ENCODE measurements at regions not wholly inside any gene's neighbourhood (a gene's known extent, or its start where the extent isn't known, plus 50 kb on each side); places are given as distances from the start of the nearest gene placed in this dataset.
A peak's percentile ranks its signal among the peaks of the same experiment; 100 is the strongest.

DNA sequence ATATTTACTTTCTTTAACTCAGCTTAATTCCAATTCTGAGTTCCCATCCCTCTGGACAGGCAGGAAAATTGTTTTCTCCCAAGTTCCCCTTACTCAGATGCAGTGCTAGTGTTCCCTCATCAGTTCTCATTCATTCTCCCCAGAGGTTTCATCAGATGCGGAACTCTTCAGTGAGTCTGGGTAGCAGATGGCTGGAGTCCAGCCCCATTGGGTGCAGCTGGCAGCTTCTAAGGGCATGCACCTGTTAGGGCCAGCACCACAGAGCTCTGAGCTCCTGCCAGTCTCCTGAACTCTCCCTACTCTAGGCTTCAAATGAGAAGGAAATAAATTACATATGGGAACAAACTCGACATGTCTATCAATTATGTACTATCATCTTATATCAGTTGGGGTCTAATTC is 76.6 kb downstream of the SOD2 start:
- H3K4me3 ChIP-seq (replicated peaks; ENCODE audit: low read depth, low read length): no peak overlapping the region
- TF ChIP-seq, protein P1, sequence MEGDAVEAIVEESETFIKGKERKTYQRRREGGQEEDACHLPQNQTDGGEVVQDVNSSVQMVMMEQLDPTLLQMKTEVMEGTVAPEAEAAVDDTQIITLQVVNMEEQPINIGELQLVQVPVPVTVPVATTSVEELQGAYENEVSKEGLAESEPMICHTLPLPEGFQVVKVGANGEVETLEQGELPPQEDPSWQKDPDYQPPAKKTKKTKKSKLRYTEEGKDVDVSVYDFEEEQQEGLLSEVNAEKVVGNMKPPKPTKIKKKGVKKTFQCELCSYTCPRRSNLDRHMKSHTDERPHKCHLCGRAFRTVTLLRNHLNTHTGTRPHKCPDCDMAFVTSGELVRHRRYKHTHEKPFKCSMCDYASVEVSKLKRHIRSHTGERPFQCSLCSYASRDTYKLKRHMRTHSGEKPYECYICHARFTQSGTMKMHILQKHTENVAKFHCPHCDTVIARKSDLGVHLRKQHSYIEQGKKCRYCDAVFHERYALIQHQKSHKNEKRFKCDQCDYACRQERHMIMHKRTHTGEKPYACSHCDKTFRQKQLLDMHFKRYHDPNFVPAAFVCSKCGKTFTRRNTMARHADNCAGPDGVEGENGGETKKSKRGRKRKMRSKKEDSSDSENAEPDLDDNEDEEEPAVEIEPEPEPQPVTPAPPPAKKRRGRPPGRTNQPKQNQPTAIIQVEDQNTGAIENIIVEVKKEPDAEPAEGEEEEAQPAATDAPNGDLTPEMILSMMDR (IDR thresholded peaks at IDR 0.05; ENCODE audit: insufficient read depth, low read length, poor library complexity, severe bottlenecking): no peak
- H3K27me3 ChIP-seq (replicated peaks; ENCODE audit: control insufficient read depth, insufficient read depth, low read length): no peaks in the 10 kb centered on the region
- no peaks in the 10 kb centered on the region for H3K36me3 ChIP-seq (ENCODE audit: control insufficient read depth, insufficient read depth, low read length)
- DNase-seq (ENCODE audit: extremely low read depth, insufficient read length): no peak

DNA sequence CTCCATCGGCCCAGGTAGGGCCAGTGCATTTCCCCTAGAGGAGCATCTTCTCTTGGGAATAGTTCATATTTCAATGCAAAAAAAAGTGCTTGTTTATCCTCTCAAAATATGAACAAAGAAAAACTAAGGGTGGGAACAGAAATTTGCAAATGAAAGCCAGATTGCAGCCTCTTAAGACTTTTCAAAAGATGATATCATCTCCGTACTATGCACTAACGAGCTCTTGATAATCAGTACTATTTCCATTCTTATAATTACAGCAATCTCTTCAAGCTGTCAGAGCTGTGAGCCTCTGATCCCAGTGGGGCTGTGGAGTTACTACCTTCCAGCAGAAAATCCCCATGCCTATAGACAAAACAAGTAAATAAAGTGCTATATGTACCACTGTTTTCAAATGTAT is 77.1 kb downstream of the SOD2 start:
- no peak for DNase-seq (ENCODE audit: extremely low read depth, insufficient read length)
- TF ChIP-seq, protein P1 (IDR thresholded peaks at IDR 0.05; ENCODE audit: insufficient read depth, low read length, poor library complexity, severe bottlenecking): no peak
- Histone ChIP-seq H3K27me3 (replicated peaks; ENCODE audit: control insufficient read depth, insufficient read depth, low read length) (no peaks in the 10 kb centered on the region), H3K4me3 (replicated peaks; ENCODE audit: low read depth, low read length) (no peak overlapping the region), H3K36me3 (ENCODE audit: control insufficient read depth, insufficient read depth, low read length) (no peaks in the 10 kb centered on the region)

DNA sequence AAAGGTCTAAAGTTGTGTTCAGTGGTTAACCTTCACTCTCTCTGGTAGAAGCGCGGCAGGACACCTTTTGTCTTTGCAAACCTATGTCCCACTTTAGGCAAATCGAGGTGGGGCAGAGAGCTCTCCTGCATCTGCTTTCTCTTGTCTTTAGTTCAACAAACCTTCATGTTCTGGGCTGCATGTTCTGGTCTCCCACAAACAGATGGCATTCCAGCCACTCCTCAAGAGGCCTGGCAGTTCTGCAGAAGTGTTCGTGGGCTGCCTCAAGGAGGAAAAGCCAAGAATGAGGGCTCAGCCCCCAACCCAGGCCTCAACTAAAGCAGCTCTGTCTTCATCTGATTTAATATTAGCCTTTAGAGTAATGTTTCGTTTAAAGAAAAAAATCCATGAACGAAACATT is 82.2 kb downstream of the SOD2 start:
- TF ChIP-seq, protein P1 (IDR thresholded peaks at IDR 0.05; ENCODE audit: insufficient read depth, low read length, poor library complexity, severe bottlenecking): no peak
- no peaks in the 10 kb centered on the region for H3K36me3 ChIP-seq (ENCODE audit: control insufficient read depth, insufficient read depth, low read length)
- no peaks in the 10 kb centered on the region for H3K27me3 ChIP-seq (replicated peaks; ENCODE audit: control insufficient read depth, insufficient read depth, low read length)
- no peak for DNase-seq (ENCODE audit: extremely low read depth, insufficient read length)
- H3K4me3 ChIP-seq (replicated peaks; ENCODE audit: low read depth, low read length): no peak overlapping the region

DNA sequence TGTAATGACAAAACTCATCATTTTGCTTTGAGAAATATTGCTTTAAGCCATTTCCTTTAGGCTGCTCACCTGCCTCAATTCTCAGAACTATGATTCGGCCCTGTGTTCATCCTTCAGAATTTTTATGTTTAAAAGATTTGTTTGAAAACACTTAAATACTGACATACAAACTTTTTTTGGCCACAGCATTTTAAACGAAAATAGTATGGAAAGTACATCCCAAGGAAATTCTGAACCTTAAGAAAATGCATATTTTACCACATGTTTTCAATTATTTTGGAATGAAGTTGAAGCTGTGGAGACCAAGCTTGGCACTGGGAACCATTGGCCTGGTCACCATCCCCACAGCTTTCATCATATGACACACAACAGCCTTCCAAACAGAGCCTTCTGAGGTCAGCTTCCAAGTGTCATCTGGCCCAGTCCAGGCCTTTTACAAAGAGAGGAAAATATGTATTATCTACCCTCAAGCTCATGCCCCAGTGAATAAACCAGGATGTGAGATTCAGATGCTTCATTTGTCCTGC is 83.3 kb downstream of the SOD2 start:
- no peak overlapping the region for H3K4me3 ChIP-seq (replicated peaks; ENCODE audit: low read depth, low read length)
- TF ChIP-seq, protein P1 (IDR thresholded peaks at IDR 0.05; ENCODE audit: insufficient read depth, low read length, poor library complexity, severe bottlenecking): no peak
- no peaks in the 10 kb centered on the region; the same call in 1 of the 2 replicates for H3K27me3 ChIP-seq (replicated peaks; ENCODE audit: control insufficient read depth, insufficient read depth, low read length)
- no peaks in the 10 kb centered on the region for H3K36me3 ChIP-seq (ENCODE audit: control insufficient read depth, insufficient read depth, low read length)
- DNase-seq (ENCODE audit: extremely low read depth, insufficient read length): no peak

DNA sequence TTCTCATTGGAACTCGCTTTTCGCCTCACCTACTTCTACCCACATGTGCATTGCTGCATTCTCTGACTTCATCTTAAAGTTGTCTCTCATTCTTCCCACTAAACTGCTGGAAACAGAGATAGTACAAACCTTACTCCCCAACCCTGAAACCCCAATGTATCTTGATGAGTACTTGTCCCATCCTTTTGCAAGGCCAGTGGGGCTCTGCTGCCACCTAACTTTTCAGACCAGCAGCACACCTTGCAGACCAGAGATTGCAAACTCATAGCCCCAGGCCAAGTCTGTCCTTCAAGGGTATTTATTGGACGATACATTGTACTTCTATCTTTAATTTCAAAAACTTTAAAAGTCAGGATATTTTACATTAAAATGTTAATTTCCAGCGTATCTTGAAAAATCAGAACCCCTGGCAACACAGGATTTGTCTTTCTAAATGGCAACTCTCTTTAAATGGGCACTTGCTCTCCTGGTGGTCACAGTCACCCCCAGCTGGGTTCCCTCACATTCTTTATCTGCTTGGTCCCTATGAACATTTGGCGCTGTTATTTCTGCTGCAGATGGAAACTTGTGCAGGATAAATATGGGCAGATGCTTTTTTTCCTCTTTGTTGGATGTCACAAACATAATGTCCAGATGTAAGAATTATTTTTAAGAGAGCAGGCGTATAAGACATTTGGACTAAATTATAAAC is 83.9 kb downstream of the SOD2 start:
- no peak for DNase-seq (ENCODE audit: extremely low read depth, insufficient read length)
- TF ChIP-seq, protein P1 (IDR thresholded peaks at IDR 0.05; ENCODE audit: insufficient read depth, low read length, poor library complexity, severe bottlenecking): peak; percentile 77
- H3K4me3 ChIP-seq (replicated peaks; ENCODE audit: low read depth, low read length): no peak overlapping the region

More for the DNA sequence above, 83.9 kb downstream of the SOD2 start:
- Histone ChIP-seq H3K36me3 (ENCODE audit: control insufficient read depth, insufficient read depth, low read length) (no peaks in the 10 kb centered on the region), H3K27me3 (replicated peaks; ENCODE audit: control insufficient read depth, insufficient read depth, low read length) (no peaks in the 10 kb centered on the region; the same call in 1 of the 2 replicates)
